NCI-H510A (cell line): ENCODE measurements at regions not wholly inside any gene's neighbourhood (a gene's known extent, or its start where the extent isn't known, plus 50 kb on each side); places are given as distances from the start of the nearest gene placed in this dataset.

Experiments
- DNase-seq: peaks from one replicate; lab custom pipeline; 2025; lab: John Stamatoyannopoulos, UW

GRCh38 chr6:164214066-164214465 lies 799.5 kb downstream of the QKI start:
- no peak for DNase-seq

GRCh38 chr6:164211254-164211653 lies 796.7 kb downstream of the QKI start:
- DNase-seq: no peak

GRCh38 chr6:164210783-164211182 lies 796.3 kb downstream of the QKI start:
- no peak for DNase-seq

- DNase-seq: no peak
Observed at GRCh38 chr6:164210323-164210722, 795.8 kb downstream of the QKI start.

- no peak for DNase-seq
Observed at GRCh38 chr6:164208371-164208770, 793.9 kb downstream of the QKI start.

- DNase-seq: no peak
Observed at GRCh38 chr6:164206807-164207423, 792.4 kb downstream of the QKI start.

- no peak for DNase-seq
Observed at GRCh38 chr6:164200071-164200470, 785.6 kb downstream of the QKI start.

GRCh38 chr6:164195942-164196281 lies 781.4 kb downstream of the QKI start:
- no peak for DNase-seq

GRCh38 chr6:164195278-164195941 lies 780.9 kb downstream of the QKI start:
- DNase-seq: no peak

- no peak for DNase-seq
Observed at GRCh38 chr6:164188861-164189260, 774.3 kb downstream of the QKI start.

- DNase-seq: no peak
Observed at GRCh38 chr6:164185471-164185871, 771.0 kb downstream of the QKI start.

- DNase-seq: no peak
Observed at GRCh38 chr6:164184410-164184809, 769.9 kb downstream of the QKI start.

- no peak for DNase-seq
Observed at GRCh38 chr6:164183556-164184123, 769.1 kb downstream of the QKI start.

GRCh38 chr6:164178679-164179332 lies 764.3 kb downstream of the QKI start:
- DNase-seq: no peak

- no peak for DNase-seq
Observed at GRCh38 chr6:164169355-164169754, 754.8 kb downstream of the QKI start.

- no peak for DNase-seq
Observed at GRCh38 chr6:164168595-164168994, 754.1 kb downstream of the QKI start.

GRCh38 chr6:164167873-164168405 lies 753.4 kb downstream of the QKI start:
- no peak for DNase-seq

GRCh38 chr6:164166996-164167395 lies 752.5 kb downstream of the QKI start:
- no peak for DNase-seq

- DNase-seq: no peak
Observed at GRCh38 chr6:164166515-164166914, 752.0 kb downstream of the QKI start.

- DNase-seq: no peak
Observed at GRCh38 chr6:164164876-164165275, 750.4 kb downstream of the QKI start.

- no peak for DNase-seq
Observed at GRCh38 chr6:164163239-164163638, 748.7 kb downstream of the QKI start.

GRCh38 chr6:164159061-164159460 lies 744.5 kb downstream of the QKI start:
- no peak for DNase-seq

- no peak for DNase-seq
Observed at GRCh38 chr6:164154588-164154987, 740.1 kb downstream of the QKI start.
